ENCODE measurements at regions not wholly inside any gene's neighbourhood (a gene's known extent, or its start where the extent isn't known, plus 50 kb on each side); places are given as distances from the start of the nearest gene placed in this dataset.
A peak's percentile ranks its signal among the peaks of the same experiment; 100 is the strongest.
"Not testable (repeated sequence)": the region's sequence is repeated elsewhere in the genome, so short reads cannot be mapped to it uniquely, and the experiment has no call there.

GRCh38 chr3:194249323-194250097 lies 101.6 kb downstream of the CPN2 start:
- DNase-seq (ENCODE audit: low read depth) = no peak

- no peak for DNase-seq (ENCODE audit: low read depth)
These were observed 100.8 kb downstream of the CPN2 start for GRCh38 chr3:194250098-194251002.

- DNase-seq (ENCODE audit: low read depth) = no peak
These were observed 100.1 kb downstream of the CPN2 start for GRCh38 chr3:194251007-194251406.

GRCh38 chr3:194251461-194251860 lies 99.7 kb downstream of the CPN2 start:
- DNase-seq (ENCODE audit: low read depth) = no peak

GRCh38 chr3:194251891-194252560 lies 99.1 kb downstream of the CPN2 start:
- no peak for DNase-seq (ENCODE audit: low read depth)

GRCh38 chr3:194253270-194253669 lies 97.9 kb downstream of the CPN2 start:
- no peak for DNase-seq (ENCODE audit: low read depth)

GRCh38 chr3:194254040-194254439 lies 97.1 kb downstream of the CPN2 start:
- DNase-seq (ENCODE audit: low read depth) = no peak

- DNase-seq (ENCODE audit: low read depth) = no peak
These were observed 95.7 kb downstream of the CPN2 start for GRCh38 chr3:194255252-194256039.

- no peak for DNase-seq (ENCODE audit: low read depth)
These were observed 94.8 kb downstream of the CPN2 start for GRCh38 chr3:194256040-194256945.

GRCh38 chr3:194257151-194257621 lies 93.9 kb downstream of the CPN2 start:
- no peak for DNase-seq (ENCODE audit: low read depth)

GRCh38 chr3:194257916-194258668 lies 93.0 kb downstream of the CPN2 start:
- DNase-seq (ENCODE audit: low read depth) = no peak

- DNase-seq (ENCODE audit: low read depth) = no peak
These were observed 91.0 kb downstream of the CPN2 start for GRCh38 chr3:194259982-194260766.

- no peak for DNase-seq (ENCODE audit: low read depth)
These were observed 89.5 kb downstream of the CPN2 start for GRCh38 chr3:194261581-194262063.

GRCh38 chr3:194262176-194262924 lies 88.8 kb downstream of the CPN2 start:
- no peak for DNase-seq (ENCODE audit: low read depth)

- DNase-seq (ENCODE audit: low read depth) = no peak
These were observed 88.2 kb downstream of the CPN2 start for GRCh38 chr3:194262925-194263305.

- DNase-seq (ENCODE audit: low read depth) = not testable (repeated sequence)
These were observed 86.3 kb downstream of the CPN2 start for GRCh38 chr3:194264631-194265504.

GRCh38 chr3:194265505-194265892 lies 85.6 kb downstream of the CPN2 start:
- peak; percentile 50 for DNase-seq (ENCODE audit: low read depth)

All from GM04503 (cell line).